Tibial nerve (tissue), 4 donors: ENCODE measurements at regions not wholly inside any gene's neighbourhood (a gene's known extent, or its start where the extent isn't known, plus 50 kb on each side); places are given as distances from the start of the nearest gene placed in this dataset.

Experiments
- DNase-seq, 2 donors: peaks; one replicate each; pipeline ENCODE4 v3.0.0-alpha.2; 2019; ENCODE audit warnings: low spot score in 2 of 2
- H3K27ac ChIP-seq, 4 donors: fragments of 200-600 bp; sonication (generic) in 3 of 4; one replicate each; pipeline ENCODE4 v1.5.1; 2017 to 2019; ENCODE audit warnings: mild to moderate bottlenecking in 1 of 4
- H3K27me3 ChIP-seq, 2 donors: fragments of 200-600 bp; sonication (generic) in 1 of 2; one replicate each; pipeline versions ENCODE4 v1.5.1 to v1.6.0; 2017 to 2019
- H3K36me3 ChIP-seq, 3 donors: fragments of 200-600 bp; sonication (generic); one replicate each; pipeline ENCODE4 v1.5.1; 2018 to 2019
- H3K4me1 ChIP-seq, 4 donors: fragments of 200-600 bp; sonication (generic) in 3 of 4; one replicate each; pipeline ENCODE4 v1.5.1; 2017 to 2019
- H3K4me3 ChIP-seq, 4 donors: fragments of 200-600 bp; sonication (generic) in 3 of 4; one replicate each; pipeline ENCODE4 v1.5.1; 2017 to 2019; ENCODE audit warnings: mild to moderate bottlenecking in 1 of 4, moderate library complexity in 1 of 4
- H3K9me3 ChIP-seq, 4 donors: fragments of 200-600 bp; sonication (generic) in 3 of 4; one replicate each; pipeline ENCODE4 v1.5.1; 2017 to 2019
- CTCF ChIP-seq, 5 experiments: fragments of 200-600 bp in 3 of 5; fragments of 450-650 bp in 2 of 5; sonication (generic) in 3 of 5; IDR thresholded peaks; one replicate each; pipeline ENCODE4 v1.5.1; 2016 to 2019; ENCODE audit warnings: antibody characterized with exemption in 5 of 5, mild to moderate bottlenecking in 3 of 5, moderate library complexity in 2 of 5
- EP300 ChIP-seq, 2 donors: sonication (generic); formaldehyde crosslinking; IDR thresholded peaks; one replicate each; pipeline ENCODE4 v1.6.1; 2017; ENCODE audit warnings: antibody characterized with exemption in 2 of 2, mild to moderate bottlenecking in 1 of 2
- POLR2A ChIP-seq, 2 donors: fragments of 450-650 bp; IDR thresholded peaks; one replicate each; pipeline ENCODE4 v1.6.1; 2017; ENCODE audit warnings: antibody characterized with exemption in 2 of 2, mild to moderate bottlenecking in 2 of 2, moderate library complexity in 2 of 2
- WGBS, 2 donors: methylation state at CpG; one replicate each; pipeline ENCODE4 v1.1.5; 2018; 5-methylcytosine and 5-hydroxymethylcytosine counted together

GRCh38 chrX:15952212-15952611, 97.6 kb upstream of the AP1S2 start:
- H3K27ac ChIP-seq: no peak overlapping the region
- no peaks in the 10 kb centered on the region for H3K27me3 ChIP-seq
- H3K4me1 ChIP-seq: no peaks in the 10 kb centered on the region
- no peak overlapping the region for H3K4me3 ChIP-seq
- no peak for TF ChIP-seq POLR2A (IDR thresholded peaks at IDR 0.05)
- no peak for TF ChIP-seq EP300 (IDR thresholded peaks at IDR 0.05)
- TF ChIP-seq CTCF (IDR thresholded peaks at IDR 0.05): no peak
- no peak for DNase-seq
- 97 to 100% methylated on average over 2 of the region's 2 CpGs for WGBS, 2 donors
- no peaks in the 10 kb centered on the region for H3K9me3 ChIP-seq
- H3K36me3 ChIP-seq: no peaks in the 10 kb centered on the region

GRCh38 chrX:15948318-15948660, 93.7 kb upstream of the AP1S2 start:
- H3K36me3 ChIP-seq: no peaks in the 10 kb centered on the region
- H3K4me1 ChIP-seq: no peaks in the 10 kb centered on the region
- DNase-seq: no peak
- H3K9me3 ChIP-seq: no peaks in the 10 kb centered on the region
- H3K27me3 ChIP-seq: peaks cover 0 to 6% of the 10 kb centered on the region in 2 donors
- TF ChIP-seq POLR2A (IDR thresholded peaks at IDR 0.05) (no peak), CTCF (IDR thresholded peaks at IDR 0.05) (no peak), EP300 (IDR thresholded peaks at IDR 0.05) (no peak)
- WGBS, 2 donors: 95% methylated on average over 5 of the region's 5 CpGs
- no peak overlapping the region for H3K4me3 ChIP-seq
- no peak overlapping the region for H3K27ac ChIP-seq

GRCh38 chrX:15947648-15948317, 93.2 kb upstream of the AP1S2 start:
- Histone ChIP-seq H3K4me3 (no peak overlapping the region), H3K27me3 (peaks cover 0 to 6% of the 10 kb centered on the region in 2 donors), H3K27ac (no peak overlapping the region), H3K36me3 (no peaks in the 10 kb centered on the region), H3K9me3 (no peaks in the 10 kb centered on the region), H3K4me1 (no peaks in the 10 kb centered on the region)
- TF ChIP-seq POLR2A (IDR thresholded peaks at IDR 0.05) (no peak), EP300 (IDR thresholded peaks at IDR 0.05) (no peak), CTCF (IDR thresholded peaks at IDR 0.05) (no peak)
- DNase-seq: no peak
- WGBS, 2 donors: 0 to 5% methylated on average over 1 of the region's 1 CpG

GRCh38 chrX:15946783-15947580, 92.4 kb upstream of the AP1S2 start:
- H3K27ac ChIP-seq: no peak overlapping the region
- 66 to 80% methylated on average over 6 of the region's 6 CpGs for WGBS, 2 donors
- H3K9me3 ChIP-seq: no peaks in the 10 kb centered on the region
- peaks cover 0 to 6% of the 10 kb centered on the region in 2 donors for H3K27me3 ChIP-seq
- DNase-seq: no peak
- H3K36me3 ChIP-seq: no peaks in the 10 kb centered on the region
- H3K4me3 ChIP-seq: no peak overlapping the region
- TF ChIP-seq POLR2A (IDR thresholded peaks at IDR 0.05) (no peak), EP300 (IDR thresholded peaks at IDR 0.05) (no peak), CTCF (IDR thresholded peaks at IDR 0.05) (no peak)
- no peaks in the 10 kb centered on the region for H3K4me1 ChIP-seq

- Histone ChIP-seq H3K27ac (no peak overlapping the region), H3K27me3 (peaks cover 0 to 6% of the 10 kb centered on the region in 2 donors), H3K4me1 (no peaks in the 10 kb centered on the region), H3K36me3 (no peaks in the 10 kb centered on the region), H3K9me3 (no peaks in the 10 kb centered on the region), H3K4me3 (no peak overlapping the region)
- DNase-seq: no peak
- TF ChIP-seq POLR2A (IDR thresholded peaks at IDR 0.05) (no peak), EP300 (IDR thresholded peaks at IDR 0.05) (no peak), CTCF (IDR thresholded peaks at IDR 0.05) (no peak)
- 65 to 74% methylated on average over 2 of the region's 2 CpGs for WGBS, 2 donors
Measured at GRCh38 chrX:15943391-15943790, 88.8 kb upstream of the AP1S2 start.
